HEK293T (cell line): ENCODE measurements at regions not wholly inside any gene's neighbourhood (a gene's known extent, or its start where the extent isn't known, plus 50 kb on each side); places are given as distances from the start of the nearest gene placed in this dataset.

ENCODE experiments used
- CTCF ChIA-PET: fragments of 350-600 bp; formaldehyde crosslinking; extraction: SDS; loops from one replicate; lab custom pipeline; 2021; ENCODE audit warnings: antibody characterized with exemption, inconsistent platforms; lab: Yijun Ruan, JAX
- POLR2A ChIA-PET: fragments of 350-600 bp; formaldehyde crosslinking; extraction: SDS; loops from one replicate; lab custom pipeline; 2020; ENCODE audit warnings: antibody characterized with exemption, inconsistent platforms; lab: Yijun Ruan, JAX
- DNase-seq: peaks from one replicate; pipeline ENCODE4 v3.0.0; 2012; ENCODE audit warnings: mixed read lengths; ENCODE audit errors: extremely low spot score
- ARNT ChIP-seq: fragments of 450-650 bp; IDR thresholded peaks from 2 replicates; pipeline ENCODE4 v1.6.1; 2017; ENCODE audit warnings: mild to moderate bottlenecking
- BHLHE40 ChIP-seq: fragments of 450-650 bp; IDR thresholded peaks from 2 replicates; pipeline ENCODE4 v1.6.1; 2016; ENCODE audit warnings: mild to moderate bottlenecking, moderate library complexity, borderline replicate concordance
- CTBP1 ChIP-seq: fragments of 450-650 bp; IDR thresholded peaks from 2 replicates; pipeline ENCODE4 v1.6.1; 2016; ENCODE audit warnings: borderline replicate concordance
- ELF4 ChIP-seq: fragments of 450-650 bp; IDR thresholded peaks from 2 replicates; pipeline ENCODE4 v1.6.1; 2017; ENCODE audit warnings: antibody characterized with exemption
- FOXA1 ChIP-seq: fragments of 450-650 bp; IDR thresholded peaks from 2 replicates; pipeline ENCODE4 v1.6.1; 2016; ENCODE audit warnings: mild to moderate bottlenecking
- FOXK2 ChIP-seq: fragments of 450-650 bp; IDR thresholded peaks from 2 replicates; pipeline ENCODE4 v1.6.1; 2016; ENCODE audit warnings: mild to moderate bottlenecking
- FOXM1 ChIP-seq: fragments of 450-650 bp; IDR thresholded peaks from 2 replicates; pipeline ENCODE4 v1.6.1; 2017; ENCODE audit warnings: mild to moderate bottlenecking, borderline replicate concordance
- HDGF ChIP-seq: fragments of 450-650 bp; IDR thresholded peaks from 2 replicates; pipeline ENCODE4 v1.6.1; 2017; ENCODE audit warnings: antibody characterized with exemption, borderline replicate concordance
- L3MBTL2 ChIP-seq: fragments of 450-650 bp; conservative IDR thresholded peaks from 2 replicates; pipeline ENCODE4 v1.6.1; 2016; ENCODE audit warnings: mild to moderate bottlenecking
- LEF1 ChIP-seq: fragments of 450-650 bp; IDR thresholded peaks from 2 replicates; pipeline ENCODE4 v1.6.1; 2017; ENCODE audit warnings: mild to moderate bottlenecking, borderline replicate concordance
- NFRKB ChIP-seq: fragments of 450-650 bp; IDR thresholded peaks from 2 replicates; pipeline ENCODE4 v1.6.1; 2016; ENCODE audit warnings: mild to moderate bottlenecking, moderate library complexity
- PKNOX1 ChIP-seq: fragments of 450-650 bp; IDR thresholded peaks from 2 replicates; pipeline ENCODE4 v1.6.1; 2016
- SP1 ChIP-seq: fragments of 450-650 bp; IDR thresholded peaks from 2 replicates; pipeline ENCODE4 v1.6.1; 2017
- SUZ12 ChIP-seq: fragments of 450-650 bp; IDR thresholded peaks from 2 replicates; pipeline ENCODE4 v1.6.1; 2016; ENCODE audit warnings: mild to moderate bottlenecking
- TARDBP ChIP-seq: fragments of 450-650 bp; IDR thresholded peaks from 2 replicates; pipeline ENCODE4 v1.6.1; 2016
- ZNF384 ChIP-seq: fragments of 450-650 bp; IDR thresholded peaks from 2 replicates; pipeline ENCODE4 v1.6.1; 2016

GRCh38 chr6:130577178-130577919, 211.5 kb downstream of the TMEM200A start:
- CTCF ChIA-PET = no interaction called here
- no peak for DNase-seq
- no peak for TF ChIP-seq FOXK2
- no peak for TF ChIP-seq ZNF384
- TF ChIP-seq TARDBP = no peak
- no peak for TF ChIP-seq NFRKB
- no peak for TF ChIP-seq ELF4
- POLR2A ChIA-PET = no interaction called here

- ChIA-PET CTCF (no interaction called here), POLR2A (no interaction called here)
- no peak for DNase-seq
- TF ChIP-seq FOXA1 = no peak
- no peak for TF ChIP-seq TARDBP
- TF ChIP-seq NFRKB = no peak
- no peak for TF ChIP-seq BHLHE40
- TF ChIP-seq LEF1 = no peak
- no peak for TF ChIP-seq SUZ12
- TF ChIP-seq FOXM1 = no peak
- TF ChIP-seq PKNOX1 = no peak
- no peak for TF ChIP-seq FOXK2
- TF ChIP-seq CTBP1 = no peak
- TF ChIP-seq ZNF384 = no peak
- TF ChIP-seq ELF4 = no peak
Measured at GRCh38 chr6:130578713-130579112, 212.9 kb downstream of the TMEM200A start.

- POLR2A ChIA-PET = no interaction called here
- TF ChIP-seq FOXK2 = no peak
- TF ChIP-seq FOXA1 = no peak
- TF ChIP-seq SUZ12 = no peak
- no peak for TF ChIP-seq ELF4
- TF ChIP-seq TARDBP = no peak
- TF ChIP-seq FOXM1 = no peak
- TF ChIP-seq PKNOX1 = no peak
- no peak for TF ChIP-seq L3MBTL2
- no peak for TF ChIP-seq NFRKB
- no peak for TF ChIP-seq ZNF384
- TF ChIP-seq SP1 = no peak
- TF ChIP-seq HDGF = no peak
- TF ChIP-seq BHLHE40 = no peak
- no peak for TF ChIP-seq ARNT
- no peak for TF ChIP-seq LEF1
- no peak for TF ChIP-seq CTBP1
- CTCF ChIA-PET = no interaction called here
- no peak for DNase-seq
Measured at GRCh38 chr6:130583268-130583667, 217.5 kb downstream of the TMEM200A start.

GRCh38 chr6:130585587-130585986, 219.8 kb downstream of the TMEM200A start:
- TF ChIP-seq NFRKB (no peak), ELF4 (no peak), SUZ12 (no peak), BHLHE40 (no peak), HDGF (no peak), TARDBP (no peak), ZNF384 (no peak), L3MBTL2 (no peak), FOXA1 (no peak), CTBP1 (no peak), ARNT (no peak), LEF1 (no peak), PKNOX1 (no peak), FOXM1 (no peak), SP1 (no peak), FOXK2 (no peak)
- ChIA-PET CTCF (interaction anchor here (0.7 kb wide), 1 partner anchor 264 kb away, joined by 3 read pairs; no protein-coding TSS in a partner anchor), POLR2A (no interaction called here)
- no peak for DNase-seq

GRCh38 chr6:130587778-130588520, 222.1 kb downstream of the TMEM200A start:
- no peak for TF ChIP-seq FOXK2
- TF ChIP-seq SUZ12 = no peak
- no peak for TF ChIP-seq ZNF384
- TF ChIP-seq TARDBP = no peak
- no peak for TF ChIP-seq CTBP1
- no peak for TF ChIP-seq BHLHE40
- TF ChIP-seq LEF1 = no peak
- TF ChIP-seq FOXM1 = no peak
- no peak for TF ChIP-seq SP1
- TF ChIP-seq FOXA1 = no peak
- TF ChIP-seq ARNT = no peak
- TF ChIP-seq ELF4 = no peak
- TF ChIP-seq L3MBTL2 = no peak
- TF ChIP-seq PKNOX1 = no peak
- no peak for TF ChIP-seq NFRKB
- TF ChIP-seq HDGF = no peak
- ChIA-PET POLR2A (no interaction called here), CTCF (no interaction called here)
- no peak for DNase-seq
